HL-60 (cell line): ENCODE measurements at regions not wholly inside any gene's neighbourhood (a gene's known extent, or its start where the extent isn't known, plus 50 kb on each side); places are given as distances from the start of the nearest gene placed in this dataset.

Source experiments
- DNase-seq, 2 experiments: peaks; one replicate each; pipeline ENCODE4 v3.0.0-alpha.2; 2010 to 2020; ENCODE audit warnings: low read depth in 1 of 2, low spot score in 1 of 2
- H3K27ac ChIP-seq: fragments of 250-450 bp; sonication (Bioruptor Pico); replicated peaks from 2 replicates; pipeline ENCODE4 v1.5.1; 2020; ENCODE audit warnings: mild to moderate bottlenecking, moderate library complexity
- H3K27me3 ChIP-seq: fragments of 250-450 bp; sonication (Bioruptor Pico); 2 replicates; pipeline ENCODE4 v1.5.1; 2021; ENCODE audit warnings: mild to moderate bottlenecking, moderate library complexity; ENCODE audit not compliant: insufficient read depth, poor library complexity, severe bottlenecking
- H3K4me3 ChIP-seq: replicated peaks from 2 replicates; pipeline ENCODE4 v1.5.1; 2011; ENCODE audit warnings: mild to moderate bottlenecking, control low read depth, low read length; ENCODE audit not compliant: insufficient read depth
- CTCF ChIP-seq: IDR thresholded peaks from one replicate; pipeline ENCODE4 v1.5.1; 2011; ENCODE audit warnings: low read length, control low read depth, inconsistent platforms; ENCODE audit not compliant: insufficient read depth
- GABPA ChIP-seq: IDR thresholded peaks from 2 replicates; pipeline ENCODE4 v1.6.1; 2012; ENCODE audit warnings: low read depth
- POLR2AphosphoS5 ChIP-seq: IDR thresholded peaks from 2 replicates; pipeline ENCODE4 v1.6.1; 2012; ENCODE audit warnings: low read depth
- REST ChIP-seq: IDR thresholded peaks from 2 replicates; pipeline ENCODE4 v1.6.1; 2012; ENCODE audit warnings: low read depth; ENCODE audit not compliant: insufficient replicate concordance
- SPI1 ChIP-seq: IDR thresholded peaks from 2 replicates; pipeline ENCODE4 v1.6.1; 2012; ENCODE audit warnings: low read depth, mild to moderate bottlenecking, borderline replicate concordance

- Histone ChIP-seq H3K27me3 (no peaks in the 10 kb centered on the region), H3K27ac (no peak overlapping the region), H3K4me3 (no peak overlapping the region)
- TF ChIP-seq REST (no peak), SPI1 (no peak), POLR2AphosphoS5 (no peak), GABPA (no peak), CTCF (no peak)
- no peak for DNase-seq
Measured at GRCh38 chr5:167633114-167633513, 658.3 kb upstream of the WWC1 start.

GRCh38 chr5:167633931-167634341 lies 657.5 kb upstream of the WWC1 start:
- TF ChIP-seq SPI1, result no peak
- no peak for TF ChIP-seq REST
- TF ChIP-seq GABPA, result no peak
- TF ChIP-seq CTCF, result no peak
- TF ChIP-seq POLR2AphosphoS5, result no peak
- Histone ChIP-seq H3K27ac (no peak overlapping the region), H3K4me3 (no peak overlapping the region), H3K27me3 (no peaks in the 10 kb centered on the region)
- DNase-seq, result no peak

- Histone ChIP-seq H3K27ac (no peak overlapping the region), H3K4me3 (no peak overlapping the region), H3K27me3 (no peaks in the 10 kb centered on the region)
- TF ChIP-seq CTCF (no peak), POLR2AphosphoS5 (no peak), GABPA (no peak), SPI1 (no peak)
- DNase-seq, result no peak
Measured at GRCh38 chr5:167634432-167634831, 657.0 kb upstream of the WWC1 start.

- Histone ChIP-seq H3K27me3 (no peaks in the 10 kb centered on the region), H3K4me3 (no peak overlapping the region), H3K27ac (no peak overlapping the region)
- TF ChIP-seq REST, result no peak
- no peak for TF ChIP-seq GABPA
- no peak for TF ChIP-seq SPI1
- no peak for TF ChIP-seq CTCF
- TF ChIP-seq POLR2AphosphoS5, result no peak
- DNase-seq, result no peak
Measured at GRCh38 chr5:167638816-167639215, 652.6 kb upstream of the WWC1 start.
